Right lobe of liver (tissue), 6 donors: ENCODE measurements at regions not wholly inside any gene's neighbourhood (a gene's known extent, or its start where the extent isn't known, plus 50 kb on each side); places are given as distances from the start of the nearest gene placed in this dataset.

ENCODE experiments used
- ATAC-seq, 4 donors: fragments of 200-7000 bp; cut with Tn5 transposase; one replicate each; pipeline ENCODE4 v1.9.1; 2020; ENCODE audit warnings: mild to moderate bottlenecking in 4 of 4, moderate library complexity in 4 of 4
- DNase-seq, 3 donors: peaks; one replicate each; pipeline ENCODE4 v3.0.0-alpha.2; 2020
- H3K27ac ChIP-seq, 3 donors: fragments of 200-600 bp; one replicate each; pipeline ENCODE4 v1.8.0; 2022
- H3K27me3 ChIP-seq, 2 donors: fragments of 200-600 bp; one replicate each; pipeline ENCODE4 v1.8.0; 2022
- H3K36me3 ChIP-seq, 4 donors: fragments of 200-600 bp; sonication (generic) in 1 of 4; one replicate each; pipeline versions ENCODE4 v1.5.1 to v1.8.0; 2017 to 2022; ENCODE audit warnings: control low read depth in 1 of 4
- H3K4me1 ChIP-seq, 4 donors: fragments of 200-600 bp; sonication (generic) in 1 of 4; one replicate each; pipeline versions ENCODE4 v1.5.1 to v1.8.0; 2017 to 2022; ENCODE audit warnings: control low read depth in 1 of 4
- H3K4me3 ChIP-seq, 3 donors: fragments of 200-600 bp; one replicate each; pipeline ENCODE4 v1.8.0; 2022
- H3K9me3 ChIP-seq, 4 donors: fragments of 200-600 bp; sonication (generic) in 1 of 4; one replicate each; pipeline versions ENCODE4 v1.5.1 to v1.8.0; 2017 to 2022; ENCODE audit warnings: control low read depth in 1 of 4
- POLR2A ChIP-seq: fragments of 450-650 bp; IDR thresholded peaks from one replicate; pipeline ENCODE4 v1.6.1; 2017; ENCODE audit warnings: antibody characterized with exemption, mild to moderate bottlenecking
- WGBS: methylation state at CpG from one replicate; pipeline ENCODE4 v1.1.6; 2018; ENCODE audit warnings: low coverage, low lambda C conversion rate; ENCODE audit not compliant: insufficient coverage; ENCODE audit errors: missing lambda C conversion rate; 5-methylcytosine and 5-hydroxymethylcytosine counted together
- intact Hi-C, 2 donors: fragments of 100-400 bp; cut with DNase I; formaldehyde crosslinking; loops; one replicate each; pipeline versions ENCODE4 v1.11.2 to v1.14.1; 2022
- TF ChIP-seq, protein P1 (sequence below), 4 donors: fragments of 200-600 bp in 3 of 4; fragments of 450-650 bp in 1 of 4; IDR thresholded peaks; one replicate each; pipeline versions ENCODE4 v1.5.1 to v1.8.0; 2016 to 2022; ENCODE audit warnings: antibody characterized with exemption in 4 of 4, mild to moderate bottlenecking in 2 of 4
- donor health status: DM: no; HTN: yes; CAD: no.
- donor health status: DM: no; HTN: no; CAD: no.
- donor health status: DM: no; HTN: no; CAD: no.
- donor health status: DM: no; HTN: yes; CAD: no.
- donor health status: DM: no; HTN: yes; CAD: no.

GRCh38 chr15:38872732-38873131 lies 308.1 kb upstream of the RASGRP1 start:
- no peak for TF ChIP-seq POLR2A
- TF ChIP-seq, protein P1, sequence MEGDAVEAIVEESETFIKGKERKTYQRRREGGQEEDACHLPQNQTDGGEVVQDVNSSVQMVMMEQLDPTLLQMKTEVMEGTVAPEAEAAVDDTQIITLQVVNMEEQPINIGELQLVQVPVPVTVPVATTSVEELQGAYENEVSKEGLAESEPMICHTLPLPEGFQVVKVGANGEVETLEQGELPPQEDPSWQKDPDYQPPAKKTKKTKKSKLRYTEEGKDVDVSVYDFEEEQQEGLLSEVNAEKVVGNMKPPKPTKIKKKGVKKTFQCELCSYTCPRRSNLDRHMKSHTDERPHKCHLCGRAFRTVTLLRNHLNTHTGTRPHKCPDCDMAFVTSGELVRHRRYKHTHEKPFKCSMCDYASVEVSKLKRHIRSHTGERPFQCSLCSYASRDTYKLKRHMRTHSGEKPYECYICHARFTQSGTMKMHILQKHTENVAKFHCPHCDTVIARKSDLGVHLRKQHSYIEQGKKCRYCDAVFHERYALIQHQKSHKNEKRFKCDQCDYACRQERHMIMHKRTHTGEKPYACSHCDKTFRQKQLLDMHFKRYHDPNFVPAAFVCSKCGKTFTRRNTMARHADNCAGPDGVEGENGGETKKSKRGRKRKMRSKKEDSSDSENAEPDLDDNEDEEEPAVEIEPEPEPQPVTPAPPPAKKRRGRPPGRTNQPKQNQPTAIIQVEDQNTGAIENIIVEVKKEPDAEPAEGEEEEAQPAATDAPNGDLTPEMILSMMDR (IDR thresholded peaks at IDR 0.05), result no peak
- intact Hi-C loops, result no loop called here
- Histone ChIP-seq H3K36me3 (no peaks in the 10 kb centered on the region), H3K27ac (no peak overlapping the region), H3K9me3 (peaks cover 0 to 4% (median 0%) of the 10 kb centered on the region in 4 donors), H3K4me3 (no peak overlapping the region), H3K27me3 (no peaks in the 10 kb centered on the region), H3K4me1 (peaks cover 0 to 22% (median 10%) of the 10 kb centered on the region in 4 donors)
- ATAC-seq (no peak), DNase-seq (no peak)
- WGBS, result 86% methylated on average over 4 of the region's 5 CpGs

DNA sequence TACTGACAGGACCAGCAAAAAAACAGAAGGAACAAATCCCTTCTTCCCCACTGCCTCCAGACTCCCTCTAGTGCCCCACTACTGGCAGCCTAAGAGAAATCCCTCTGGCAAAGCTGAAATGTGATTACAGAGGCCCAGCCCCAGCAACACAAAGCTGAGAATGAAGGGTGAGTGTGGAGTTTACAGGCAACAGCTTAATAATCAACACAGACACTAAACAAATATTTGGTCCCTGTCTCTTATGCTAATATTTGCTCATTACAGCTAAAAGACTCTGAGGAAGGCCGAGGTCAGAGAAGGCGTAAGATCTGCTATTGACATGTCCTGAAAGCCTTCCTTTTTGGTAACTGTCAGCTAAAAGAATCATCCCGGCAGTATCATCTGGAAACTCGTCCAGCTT lies 308.5 kb upstream of the RASGRP1 start:
- Histone ChIP-seq H3K4me1 (peaks cover 0 to 26% (median 12%) of the 10 kb centered on the region in 4 donors), H3K36me3 (no peaks in the 10 kb centered on the region), H3K9me3 (peaks cover 0 to 4% (median 0%) of the 10 kb centered on the region in 4 donors), H3K4me3 (no peak overlapping the region), H3K27ac (no peak overlapping the region), H3K27me3 (no peaks in the 10 kb centered on the region)
- DNase-seq (no peak), ATAC-seq (peak; percentile 73 to 78 (median 76))
- TF ChIP-seq, protein P1 (IDR thresholded peaks at IDR 0.05), result no peak
- no peak for TF ChIP-seq POLR2A
- 24% methylated on average over 4 of the region's 4 CpGs for WGBS
- intact Hi-C loops, result no loop called here

- Histone ChIP-seq H3K9me3 (peaks cover 0 to 4% (median 0%) of the 10 kb centered on the region in 4 donors), H3K27ac (no peak overlapping the region), H3K4me1 (peaks cover 0 to 31% (median 16%) of the 10 kb centered on the region in 4 donors), H3K27me3 (no peaks in the 10 kb centered on the region), H3K4me3 (no peak overlapping the region), H3K36me3 (no peaks in the 10 kb centered on the region)
- 22% methylated on average over 4 of the region's 5 CpGs for WGBS
- TF ChIP-seq POLR2A, result no peak
- TF ChIP-seq, protein P1 (IDR thresholded peaks at IDR 0.05), result no peak
- peak; percentile 67 to 74 (median 71) for ATAC-seq
- intact Hi-C loops, result no loop called here
- DNase-seq, result peak; percentile 62 to 71 (median 68)
Measured at GRCh38 chr15:38874464-38874863, 309.9 kb upstream of the RASGRP1 start.

- intact Hi-C loops, result no loop called here
- H3K4me1 ChIP-seq, result peaks cover 0 to 38% (median 17%) of the 10 kb centered on the region in 4 donors
- H3K36me3 ChIP-seq, result no peaks in the 10 kb centered on the region
- TF ChIP-seq POLR2A, result no peak
- TF ChIP-seq, protein P1 (IDR thresholded peaks at IDR 0.05), result no peak
- WGBS, result 82% methylated on average over 6 of the region's 6 CpGs
- no peak for DNase-seq
- peaks cover 0 to 4% (median 0%) of the 10 kb centered on the region in 4 donors for H3K9me3 ChIP-seq
- no peak overlapping the region for H3K27ac ChIP-seq
- no peaks in the 10 kb centered on the region for H3K27me3 ChIP-seq
- no peak for ATAC-seq
- no peak overlapping the region for H3K4me3 ChIP-seq
Measured at GRCh38 chr15:38876211-38876610, 311.6 kb upstream of the RASGRP1 start.

DNA sequence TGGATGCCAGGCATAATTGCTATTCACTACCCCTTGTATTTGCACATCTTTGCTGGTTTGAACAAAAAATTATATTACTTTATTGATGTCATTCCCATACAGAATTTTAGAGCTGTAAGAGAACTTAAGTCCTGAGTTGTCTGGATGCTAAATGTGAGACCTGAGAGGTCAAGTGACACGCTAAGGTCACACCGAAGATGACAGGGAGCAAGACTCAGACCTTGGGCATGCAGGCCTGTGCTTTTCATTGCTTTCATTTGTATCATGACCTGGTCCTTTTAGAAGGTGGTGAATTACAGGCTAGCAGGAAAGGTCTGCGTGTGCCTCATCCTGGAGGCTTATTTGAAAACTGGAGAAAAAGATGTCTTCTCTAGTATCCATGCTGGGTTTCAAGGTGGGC lies 312.0 kb upstream of the RASGRP1 start:
- H3K4me1 ChIP-seq, result peaks cover 0 to 38% (median 17%) of the 10 kb centered on the region in 4 donors
- H3K9me3 ChIP-seq, result peaks cover 0 to 4% (median 0%) of the 10 kb centered on the region in 4 donors
- 83% methylated on average over 3 of the region's 3 CpGs for WGBS
- H3K27ac ChIP-seq, result no peak overlapping the region
- DNase-seq (no peak), ATAC-seq (no peak)
- TF ChIP-seq POLR2A, result no peak
- TF ChIP-seq, protein P1 (IDR thresholded peaks at IDR 0.05), result no peak
- H3K36me3 ChIP-seq, result no peaks in the 10 kb centered on the region
- no peaks in the 10 kb centered on the region for H3K27me3 ChIP-seq
- intact Hi-C loops, result no loop called here
- no peak overlapping the region for H3K4me3 ChIP-seq
